C1 segment of cervical spinal cord (tissue), 14 donors: ENCODE measurements at regions not wholly inside any gene's neighbourhood (a gene's known extent, or its start where the extent isn't known, plus 50 kb on each side); places are given as distances from the start of the nearest gene placed in this dataset.
"Not testable (repeated sequence)": the region's sequence is repeated elsewhere in the genome, so short reads cannot be mapped to it uniquely, and the experiment has no call there.

Experiments
- DNase-seq, 14 donors: peaks; one replicate each; lab custom pipeline; 2025; lab: John Stamatoyannopoulos, UW

GRCh38 chr19:29013325-29013724, 199.6 kb downstream of the UQCRFS1 start:
- no peak for DNase-seq

DNA sequence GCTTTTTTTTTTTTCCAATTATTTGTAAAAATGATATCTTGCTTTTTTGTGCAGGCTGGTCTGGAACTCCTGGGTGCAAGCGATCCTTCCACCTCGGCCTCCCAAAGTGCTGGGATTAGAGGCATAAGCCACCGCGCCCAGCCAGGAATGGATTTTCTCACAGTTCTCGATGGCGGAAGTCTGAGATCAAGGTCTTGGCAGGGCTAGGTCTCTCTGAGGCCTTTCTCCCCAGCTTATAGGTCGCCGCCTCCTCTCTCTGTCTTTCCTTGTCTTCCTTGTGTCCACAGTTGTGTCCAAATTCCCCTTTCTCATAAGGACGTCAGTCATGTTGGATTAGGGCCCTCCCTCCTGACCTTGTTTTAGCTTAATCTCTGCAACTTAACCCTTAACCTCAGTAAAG, 200.5 kb downstream of the UQCRFS1 start:
- no peak for DNase-seq

DNA sequence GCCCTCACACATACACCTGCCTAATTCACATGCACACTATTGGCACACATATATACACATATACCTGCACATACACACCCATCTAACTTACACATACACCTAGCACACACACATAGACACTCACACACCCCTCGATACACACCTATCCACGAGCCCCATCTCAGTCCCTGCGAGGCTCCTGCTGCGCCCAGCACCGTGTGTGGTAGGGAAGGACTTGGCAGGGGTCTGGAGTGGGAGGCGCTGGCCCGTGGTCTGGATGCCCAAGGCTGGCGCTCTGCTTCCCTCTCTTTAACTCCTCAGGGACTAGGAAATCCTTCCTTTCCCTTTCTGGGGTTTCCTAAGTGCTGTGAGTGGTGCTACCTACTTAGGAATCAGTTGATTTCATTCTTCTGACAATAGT, 202.7 kb downstream of the UQCRFS1 start:
- peak in 1 of 14 donors; percentile 6 for DNase-seq

- DNase-seq, result no peak
Observed at GRCh38 chr19:29006057-29006735, 206.8 kb downstream of the UQCRFS1 start.

- DNase-seq, result no peak
Observed at GRCh38 chr19:29004796-29005195, 208.2 kb downstream of the UQCRFS1 start.

GRCh38 chr19:29003641-29004409, 209.1 kb downstream of the UQCRFS1 start:
- peak in 1 of 14 donors; percentile 16 for DNase-seq

- DNase-seq, result peak in 7 of 14 donors; percentile 11 to 57 (median 23)
Observed at GRCh38 chr19:29002336-29002735, 210.6 kb downstream of the UQCRFS1 start.

DNA sequence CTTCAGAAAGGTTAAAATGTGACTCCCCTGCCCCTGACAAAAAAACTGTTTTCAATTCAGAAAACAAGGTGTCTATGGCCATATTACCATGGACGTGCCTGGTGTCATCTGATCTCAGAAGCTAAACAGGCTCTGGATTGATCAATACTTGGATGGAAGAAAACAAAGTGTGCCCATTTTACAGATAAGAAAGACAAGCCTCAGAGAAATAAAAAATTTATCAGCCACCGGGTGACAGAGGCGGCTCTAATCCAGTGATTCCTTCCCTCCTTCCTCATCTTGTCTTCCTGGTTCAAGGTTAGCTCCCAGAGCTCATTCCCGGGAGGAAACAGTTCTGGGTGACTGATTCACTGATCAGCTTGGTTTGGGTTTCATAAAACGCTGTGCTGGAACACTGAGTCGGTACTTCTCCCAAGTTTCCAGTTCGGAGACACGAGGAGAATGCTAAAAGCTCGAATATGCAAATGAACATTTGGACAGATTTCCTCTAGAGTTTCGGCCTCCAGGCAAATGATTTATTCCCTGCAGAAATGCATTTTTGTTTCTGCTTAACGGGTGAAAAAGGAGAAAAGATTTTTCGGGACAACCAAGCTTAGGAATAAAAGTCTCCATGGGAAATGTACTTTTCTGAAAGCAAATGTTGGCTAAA, 211.2 kb downstream of the UQCRFS1 start:
- peak in 4 of 14 donors; percentile 11 to 52 (median 28) for DNase-seq

GRCh38 chr19:29001141-29001581, 211.8 kb downstream of the UQCRFS1 start:
- peak in 5 of 14 donors; percentile 5 to 40 (median 25) for DNase-seq

GRCh38 chr19:28999724-29000433, 213.1 kb downstream of the UQCRFS1 start:
- no peak for DNase-seq

DNA sequence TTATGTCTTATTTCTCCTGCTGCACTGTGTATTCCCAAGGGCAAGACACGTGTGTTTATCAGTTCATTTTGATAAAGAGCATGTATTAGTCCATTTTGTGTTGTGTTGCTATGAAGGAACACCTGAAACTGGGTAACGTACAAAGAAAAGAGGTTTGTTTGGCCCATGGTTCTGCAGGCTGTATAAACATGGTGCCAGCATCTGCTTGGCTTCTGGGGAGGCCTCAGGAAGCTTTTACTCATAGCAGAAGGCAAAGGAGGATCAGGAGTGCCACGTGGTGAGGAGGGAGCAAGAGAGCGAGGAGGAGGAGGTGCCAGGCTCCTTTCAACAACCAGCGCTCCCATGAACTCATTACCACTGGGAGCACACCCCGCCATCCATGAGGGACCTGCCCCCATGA, 214.0 kb downstream of the UQCRFS1 start:
- no peak for DNase-seq

- DNase-seq, result not testable (repeated sequence)
Observed at GRCh38 chr19:28997866-28998265, 215.1 kb downstream of the UQCRFS1 start.

- peak in 1 of 14 donors; percentile 13 for DNase-seq
Observed at GRCh38 chr19:28990522-28990921, 222.4 kb downstream of the UQCRFS1 start.

- no peak for DNase-seq
Observed at GRCh38 chr19:28989739-28990138, 223.2 kb downstream of the UQCRFS1 start.

DNA sequence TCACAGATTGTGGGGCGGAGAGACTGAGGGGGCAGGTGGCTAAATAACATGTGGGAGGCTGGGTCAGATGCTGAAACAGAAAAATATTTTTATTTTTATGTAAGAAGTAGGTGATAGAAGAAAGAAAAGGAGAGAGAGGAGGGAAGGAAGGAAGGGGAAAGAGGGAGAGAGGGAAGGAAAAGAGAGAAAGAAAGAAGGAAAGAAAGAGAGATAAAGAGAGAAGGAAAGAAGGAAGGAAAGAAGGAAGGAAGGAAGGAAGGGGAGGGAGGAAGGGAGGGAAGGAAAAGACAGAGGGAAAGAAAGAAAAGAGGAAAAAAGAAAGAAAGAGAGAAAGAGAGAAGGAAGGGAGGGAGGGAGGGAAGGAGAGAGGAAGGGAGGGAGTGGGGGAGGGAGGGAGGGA, 224.9 kb downstream of the UQCRFS1 start:
- no peak for DNase-seq

DNA sequence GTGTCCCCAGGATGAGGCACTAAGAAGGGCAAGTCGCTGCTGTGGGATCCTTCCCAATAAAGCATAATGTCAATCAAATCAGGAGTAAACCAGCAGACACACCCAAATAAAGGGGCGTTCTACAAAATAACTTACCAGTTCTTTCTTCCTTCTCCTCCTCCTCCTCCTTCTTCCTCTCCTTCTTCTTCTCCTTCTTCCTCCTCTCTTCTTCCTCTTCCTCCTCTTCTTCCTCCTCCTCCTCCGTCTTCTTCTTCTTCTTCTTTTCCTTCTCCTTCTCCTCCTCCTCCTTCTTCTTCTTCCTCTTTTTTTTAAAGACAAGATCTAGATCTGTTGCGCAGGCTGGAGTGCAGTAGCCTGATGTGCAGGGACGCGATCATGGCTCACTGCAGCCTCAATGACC, 225.8 kb downstream of the UQCRFS1 start:
- no peak for DNase-seq

DNA sequence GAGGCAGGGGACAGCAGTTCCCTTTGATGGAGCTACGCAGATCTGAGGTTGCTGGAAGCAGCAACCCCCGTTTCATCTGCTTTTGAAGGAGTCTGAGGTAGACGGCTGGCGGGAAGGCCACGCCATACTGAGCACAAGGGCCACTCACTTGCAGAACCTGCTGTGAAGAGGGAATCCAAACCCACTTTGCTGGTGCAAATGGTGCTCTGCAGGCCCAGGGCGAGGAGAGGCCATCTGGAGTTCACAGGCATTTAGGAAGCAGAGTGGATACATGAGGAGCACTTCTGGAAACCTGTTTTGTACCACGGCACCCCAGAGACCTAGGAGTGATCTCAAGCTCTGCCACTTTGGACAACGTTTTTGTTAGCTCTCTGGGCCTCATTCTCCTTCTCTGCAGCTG, 227.8 kb downstream of the UQCRFS1 start:
- no peak for DNase-seq

GRCh38 chr19:28984315-28984714, 228.6 kb downstream of the UQCRFS1 start:
- no peak for DNase-seq

- DNase-seq, result no peak
Observed at GRCh38 chr19:28983430-28983829, 229.5 kb downstream of the UQCRFS1 start.

- no peak for DNase-seq
Observed at GRCh38 chr19:28981994-28982393, 231.0 kb downstream of the UQCRFS1 start.

- no peak for DNase-seq
Observed at GRCh38 chr19:28981518-28981917, 231.4 kb downstream of the UQCRFS1 start.
